ENCODE measurements at regions not wholly inside any gene's neighbourhood (a gene's known extent, or its start where the extent isn't known, plus 50 kb on each side); places are given as distances from the start of the nearest gene placed in this dataset.

- H3K36me3 ChIP-seq, result no peaks in the 10 kb centered on the region
- no peaks in the 10 kb centered on the region for H3K4me1 ChIP-seq
- TF ChIP-seq CTCF (IDR thresholded peaks at IDR 0.05), result no peak
- H3K4me3 ChIP-seq, result no peak overlapping the region
- H3K27me3 ChIP-seq, result no peaks in the 10 kb centered on the region
- DNase-seq, result no peak
- no peaks in the 10 kb centered on the region for H3K9me3 ChIP-seq
- no peak overlapping the region for H3K27ac ChIP-seq
These were observed 477.9 kb upstream of the MANEA start for GRCh38 chr6:95099410-95099809.

DNA sequence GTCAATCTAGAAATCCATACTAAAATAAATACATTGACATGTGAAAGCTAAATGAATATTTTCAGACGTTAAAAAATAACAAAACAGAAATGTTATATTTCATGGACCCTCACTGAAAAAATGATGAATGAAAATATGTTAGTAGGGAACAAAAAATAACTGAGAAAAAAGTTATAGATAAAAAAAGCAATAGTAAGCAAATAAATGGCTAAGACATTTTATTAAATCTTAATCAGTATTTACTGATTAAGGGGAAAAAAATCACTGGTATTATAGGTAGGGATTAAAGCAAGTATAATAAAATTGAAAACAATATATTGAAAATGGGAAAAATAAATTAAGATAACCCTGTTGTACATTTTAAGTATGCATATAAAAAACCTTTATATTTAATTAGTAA, 468.1 kb upstream of the MANEA start:
- no peaks in the 10 kb centered on the region for H3K4me1 ChIP-seq
- TF ChIP-seq CTCF (IDR thresholded peaks at IDR 0.05), result no peak
- no peak for TF ChIP-seq POLR2A (IDR thresholded peaks at IDR 0.05)
- no peaks in the 10 kb centered on the region for H3K9me3 ChIP-seq
- H3K27ac ChIP-seq, result no peak overlapping the region
- no peaks in the 10 kb centered on the region for H3K27me3 ChIP-seq
- no peak overlapping the region for H3K4me3 ChIP-seq
- DNase-seq, result no peak
- H3K36me3 ChIP-seq, result no peaks in the 10 kb centered on the region

- no peaks in the 10 kb centered on the region for H3K27me3 ChIP-seq
- TF ChIP-seq CTCF (IDR thresholded peaks at IDR 0.05) (no peak), POLR2A (IDR thresholded peaks at IDR 0.05) (no peak)
- H3K9me3 ChIP-seq, result no peaks in the 10 kb centered on the region
- no peaks in the 10 kb centered on the region for H3K36me3 ChIP-seq
- H3K4me1 ChIP-seq, result no peaks in the 10 kb centered on the region
- no peak for DNase-seq
- H3K27ac ChIP-seq, result no peak overlapping the region
- no peak overlapping the region for H3K4me3 ChIP-seq
These were observed 466.6 kb upstream of the MANEA start for GRCh38 chr6:95110767-95111166.

- no peak for DNase-seq
- no peak overlapping the region for H3K27ac ChIP-seq
- no peak overlapping the region for H3K4me3 ChIP-seq
- no peaks in the 10 kb centered on the region for H3K27me3 ChIP-seq
- H3K9me3 ChIP-seq, result no peaks in the 10 kb centered on the region
- no peaks in the 10 kb centered on the region for H3K4me1 ChIP-seq
- TF ChIP-seq POLR2A (IDR thresholded peaks at IDR 0.05) (no peak), CTCF (IDR thresholded peaks at IDR 0.05) (no peak)
- H3K36me3 ChIP-seq, result no peaks in the 10 kb centered on the region
These were observed 460.1 kb upstream of the MANEA start for GRCh38 chr6:95117236-95117635.

GRCh38 chr6:95119927-95120326, 457.4 kb upstream of the MANEA start:
- H3K27me3 ChIP-seq, result no peaks in the 10 kb centered on the region
- no peak for DNase-seq
- H3K4me3 ChIP-seq, result no peak overlapping the region
- H3K27ac ChIP-seq, result no peak overlapping the region
- no peaks in the 10 kb centered on the region for H3K36me3 ChIP-seq
- TF ChIP-seq CTCF (IDR thresholded peaks at IDR 0.05) (no peak), POLR2A (IDR thresholded peaks at IDR 0.05) (no peak)
- no peaks in the 10 kb centered on the region for H3K9me3 ChIP-seq
- no peaks in the 10 kb centered on the region for H3K4me1 ChIP-seq

GRCh38 chr6:95120984-95121383, 456.4 kb upstream of the MANEA start:
- no peak for DNase-seq
- no peaks in the 10 kb centered on the region for H3K27me3 ChIP-seq
- H3K4me1 ChIP-seq, result no peaks in the 10 kb centered on the region
- no peaks in the 10 kb centered on the region for H3K9me3 ChIP-seq
- TF ChIP-seq POLR2A (IDR thresholded peaks at IDR 0.05), result no peak
- TF ChIP-seq CTCF (IDR thresholded peaks at IDR 0.05), result no peak
- H3K36me3 ChIP-seq, result no peaks in the 10 kb centered on the region
- no peak overlapping the region for H3K27ac ChIP-seq
- no peak overlapping the region for H3K4me3 ChIP-seq
